AG04450 (cell line): ENCODE measurements at regions not wholly inside any gene's neighbourhood (a gene's known extent, or its start where the extent isn't known, plus 50 kb on each side); places are given as distances from the start of the nearest gene placed in this dataset.

ENCODE experiments used
- CTCF ChIA-PET: fragments of 300-600, 350-600 bp; formaldehyde crosslinking; extraction: SDS; loops from one replicate; lab custom pipeline; 2022; ENCODE audit warnings: antibody characterized with exemption, inconsistent platforms; lab: Charles Lee
- POLR2A ChIA-PET: fragments of 350-600 bp; formaldehyde crosslinking; extraction: SDS; loops from one replicate; lab custom pipeline; 2021; ENCODE audit warnings: antibody characterized with exemption, inconsistent platforms; lab: Yijun Ruan, JAX
- DNase-seq: peaks from one replicate; pipeline ENCODE4 v3.0.0-alpha.2; 2011; ENCODE audit warnings: low read depth, low spot score
- H3K27ac ChIP-seq: one replicate; pipeline ENCODE4 v1.5.1; 2012; ENCODE audit warnings: low read depth, low read length, control low read depth
- H3K27me3 ChIP-seq: one replicate; pipeline ENCODE4 v1.6.0; 2012; ENCODE audit warnings: low read length; ENCODE audit not compliant: control insufficient read depth, insufficient read depth
- H3K4me3 ChIP-seq: 2 replicates; pipeline ENCODE4 v1.5.1; 2011; ENCODE audit warnings: mild to moderate bottlenecking, low read depth, low read length, control low read depth
- H3K9me3 ChIP-seq: 2 replicates; pipeline ENCODE4 v1.5.1; 2012; ENCODE audit warnings: low read length; ENCODE audit not compliant: control insufficient read depth, insufficient read depth
- TF ChIP-seq, protein P1 (sequence below): IDR thresholded peaks from 2 replicates; pipeline ENCODE4 v1.5.1; 2011; ENCODE audit warnings: low read depth, low read length, control low read depth, inconsistent platforms

DNA sequence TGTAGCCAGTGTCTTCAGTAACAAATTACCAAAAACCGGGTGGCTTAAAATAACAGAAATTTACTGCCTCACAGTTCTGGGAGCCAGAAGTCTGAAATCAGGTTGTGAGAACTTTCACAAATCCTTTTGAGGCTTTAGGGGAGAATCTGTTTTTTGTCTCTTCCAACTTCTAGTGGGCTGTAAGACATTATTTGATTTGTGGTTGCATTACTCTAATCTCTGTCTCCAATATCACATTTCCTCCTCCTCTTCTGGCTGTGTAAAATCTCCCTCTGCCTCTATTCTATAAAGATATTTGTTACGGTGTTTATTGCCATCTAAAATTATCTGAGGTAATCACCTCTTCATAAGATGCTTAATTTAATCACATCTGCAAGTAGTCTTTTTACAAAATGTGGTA, 1039.6 kb upstream of the LRRN3 start:
- H3K27ac ChIP-seq = no peak overlapping the region
- no peak for DNase-seq
- H3K27me3 ChIP-seq = no peaks in the 10 kb centered on the region
- ChIA-PET CTCF (interaction anchor here (0.5 kb wide), 1 partner anchor 38 kb away, joined by 8 read pairs; no protein-coding TSS in a partner anchor), POLR2A (no interaction called here)
- TF ChIP-seq, protein P1, sequence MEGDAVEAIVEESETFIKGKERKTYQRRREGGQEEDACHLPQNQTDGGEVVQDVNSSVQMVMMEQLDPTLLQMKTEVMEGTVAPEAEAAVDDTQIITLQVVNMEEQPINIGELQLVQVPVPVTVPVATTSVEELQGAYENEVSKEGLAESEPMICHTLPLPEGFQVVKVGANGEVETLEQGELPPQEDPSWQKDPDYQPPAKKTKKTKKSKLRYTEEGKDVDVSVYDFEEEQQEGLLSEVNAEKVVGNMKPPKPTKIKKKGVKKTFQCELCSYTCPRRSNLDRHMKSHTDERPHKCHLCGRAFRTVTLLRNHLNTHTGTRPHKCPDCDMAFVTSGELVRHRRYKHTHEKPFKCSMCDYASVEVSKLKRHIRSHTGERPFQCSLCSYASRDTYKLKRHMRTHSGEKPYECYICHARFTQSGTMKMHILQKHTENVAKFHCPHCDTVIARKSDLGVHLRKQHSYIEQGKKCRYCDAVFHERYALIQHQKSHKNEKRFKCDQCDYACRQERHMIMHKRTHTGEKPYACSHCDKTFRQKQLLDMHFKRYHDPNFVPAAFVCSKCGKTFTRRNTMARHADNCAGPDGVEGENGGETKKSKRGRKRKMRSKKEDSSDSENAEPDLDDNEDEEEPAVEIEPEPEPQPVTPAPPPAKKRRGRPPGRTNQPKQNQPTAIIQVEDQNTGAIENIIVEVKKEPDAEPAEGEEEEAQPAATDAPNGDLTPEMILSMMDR = no peak
- H3K9me3 ChIP-seq = no peaks in the 10 kb centered on the region
- no peak overlapping the region for H3K4me3 ChIP-seq

DNA sequence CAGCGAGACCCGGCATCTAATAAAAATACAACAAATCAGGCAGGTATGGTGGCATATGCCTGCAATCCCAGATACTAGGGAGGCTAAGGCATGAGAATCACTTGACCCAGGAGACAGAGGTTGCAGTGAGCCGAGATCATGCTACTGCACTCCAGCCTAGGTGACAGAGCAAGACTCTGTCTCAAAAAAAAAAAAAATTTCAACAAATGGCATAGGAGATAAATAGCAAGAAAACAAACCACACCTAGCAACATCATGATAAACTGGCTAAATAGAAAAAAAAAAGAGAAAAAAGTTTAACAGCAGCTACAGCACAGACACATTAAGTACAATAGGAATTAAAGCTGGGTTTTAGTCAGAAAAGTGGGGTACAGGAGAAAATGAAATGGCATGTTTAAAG, 1034.6 kb upstream of the LRRN3 start:
- Histone ChIP-seq H3K9me3 (no peaks in the 10 kb centered on the region), H3K27me3 (no peaks in the 10 kb centered on the region), H3K4me3 (no peak overlapping the region), H3K27ac (no peak overlapping the region)
- CTCF ChIA-PET = no interaction called here
- TF ChIP-seq, protein P1 = no peak
- no peak for DNase-seq
- POLR2A ChIA-PET = no interaction called here

DNA sequence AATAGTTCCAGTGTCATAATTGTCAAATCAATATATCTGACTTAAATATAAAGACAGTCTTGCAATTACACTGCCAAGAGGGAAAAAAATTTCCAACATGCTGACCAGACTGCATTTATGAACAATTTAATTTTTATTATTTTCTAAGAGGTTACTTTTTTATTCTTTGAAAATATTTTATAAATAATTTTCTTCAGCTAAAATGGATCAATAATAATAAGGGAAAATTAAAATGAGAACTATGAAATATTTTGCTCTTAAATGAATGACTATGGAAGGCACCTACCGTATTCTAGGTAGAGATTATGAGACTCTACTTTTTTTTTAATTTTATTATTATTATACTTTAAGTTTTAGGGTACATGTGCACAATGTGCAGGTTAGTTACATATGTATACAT, 1032.5 kb upstream of the LRRN3 start:
- Histone ChIP-seq H3K9me3 (no peaks in the 10 kb centered on the region), H3K27ac (no peak overlapping the region), H3K4me3 (no peak overlapping the region), H3K27me3 (no peaks in the 10 kb centered on the region)
- CTCF ChIA-PET = no interaction called here
- POLR2A ChIA-PET = no interaction called here
- TF ChIP-seq, protein P1 = no peak
- no peak for DNase-seq

DNA sequence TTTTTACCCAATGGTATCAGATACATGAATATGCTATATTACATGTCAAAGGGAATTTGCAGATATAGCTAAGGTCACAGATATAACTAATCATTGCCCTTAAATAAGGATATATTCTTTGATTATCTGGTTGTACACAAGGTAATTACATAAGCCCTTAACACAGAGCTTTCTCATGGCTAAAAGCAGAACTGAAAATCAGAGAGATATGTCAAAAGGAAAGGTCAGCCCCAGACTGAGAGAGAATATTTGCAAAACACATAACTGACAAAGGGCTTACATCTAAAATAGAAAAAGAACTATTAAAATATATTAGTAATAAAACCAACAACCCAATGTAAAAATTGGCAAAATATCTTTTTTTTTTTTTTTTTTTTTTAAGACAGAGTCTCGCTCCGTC, 1029.5 kb upstream of the LRRN3 start:
- TF ChIP-seq, protein P1 = no peak
- POLR2A ChIA-PET = no interaction called here
- CTCF ChIA-PET = no interaction called here

DNA sequence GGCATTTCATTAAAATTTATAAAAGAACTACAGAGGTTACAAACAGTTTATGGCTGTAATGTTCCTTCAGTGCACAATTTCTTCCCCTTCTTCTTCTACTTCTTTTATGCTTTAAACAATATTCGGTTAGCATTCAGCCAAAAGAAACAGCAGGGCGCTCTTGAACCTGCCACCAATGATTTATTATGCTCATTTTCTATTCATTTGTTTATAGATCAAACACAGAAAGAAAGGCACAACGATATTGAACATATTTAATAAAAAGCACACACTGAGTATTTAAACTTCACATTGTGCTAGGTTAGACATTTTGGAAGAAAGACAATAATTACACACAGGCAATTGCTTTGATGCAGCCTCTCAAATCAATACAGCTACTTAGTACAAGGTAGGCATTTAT, 1025.8 kb upstream of the LRRN3 start:
- TF ChIP-seq, protein P1 = no peak
- Histone ChIP-seq H3K9me3 (no peaks in the 10 kb centered on the region), H3K27me3 (no peaks in the 10 kb centered on the region), H3K4me3 (no peak overlapping the region), H3K27ac (no peak overlapping the region)
- CTCF ChIA-PET = no interaction called here
- no peak for DNase-seq
- POLR2A ChIA-PET = no interaction called here

More for the DNA sequence above, 1029.5 kb upstream of the LRRN3 start:
- no peak for DNase-seq
- Histone ChIP-seq H3K27ac (no peak overlapping the region), H3K27me3 (no peaks in the 10 kb centered on the region), H3K4me3 (no peak overlapping the region), H3K9me3 (no peaks in the 10 kb centered on the region)
